ENCODE measurements at regions not wholly inside any gene's neighbourhood (a gene's known extent, or its start where the extent isn't known, plus 50 kb on each side); places are given as distances from the start of the nearest gene placed in this dataset.

DNA sequence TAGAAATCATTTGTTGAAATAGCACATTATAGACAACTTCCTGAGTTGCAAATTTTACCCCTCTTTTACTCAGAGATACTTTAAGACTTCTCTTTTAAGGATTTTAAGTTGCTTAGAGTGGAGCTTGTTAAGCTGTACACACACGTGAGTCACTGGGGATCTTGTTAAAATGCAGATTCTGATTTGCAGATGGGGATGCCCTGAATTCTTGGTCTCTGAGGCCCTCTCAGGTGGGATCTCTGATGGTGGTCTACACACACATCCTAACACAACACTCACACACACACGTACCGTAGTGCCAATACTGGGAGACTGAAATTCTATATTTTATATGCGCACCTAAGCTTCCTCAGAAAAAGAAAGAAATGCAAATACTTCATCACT is 788.3 kb downstream of the UQCRFS1 start:
- DNase-seq, result no peak

DNA sequence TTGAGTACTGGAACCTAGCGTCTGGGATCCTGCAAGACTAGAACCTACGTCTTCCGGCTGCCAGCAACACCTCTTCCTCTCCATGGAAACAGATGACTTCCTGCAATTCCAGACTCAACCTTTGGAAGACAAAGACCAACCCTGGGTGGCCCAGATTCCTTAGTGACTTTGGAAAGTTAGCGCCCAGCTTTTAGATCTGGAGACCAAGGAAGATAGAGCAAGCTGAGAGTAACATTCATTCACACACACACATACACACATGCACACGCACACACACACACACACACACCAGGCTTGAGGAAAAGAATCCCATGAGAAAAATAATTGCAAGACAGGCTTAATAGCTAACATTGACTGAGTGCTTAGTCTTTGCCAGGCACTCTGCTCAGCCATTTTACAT is 788.9 kb downstream of the UQCRFS1 start:
- DNase-seq, result no peak

DNA sequence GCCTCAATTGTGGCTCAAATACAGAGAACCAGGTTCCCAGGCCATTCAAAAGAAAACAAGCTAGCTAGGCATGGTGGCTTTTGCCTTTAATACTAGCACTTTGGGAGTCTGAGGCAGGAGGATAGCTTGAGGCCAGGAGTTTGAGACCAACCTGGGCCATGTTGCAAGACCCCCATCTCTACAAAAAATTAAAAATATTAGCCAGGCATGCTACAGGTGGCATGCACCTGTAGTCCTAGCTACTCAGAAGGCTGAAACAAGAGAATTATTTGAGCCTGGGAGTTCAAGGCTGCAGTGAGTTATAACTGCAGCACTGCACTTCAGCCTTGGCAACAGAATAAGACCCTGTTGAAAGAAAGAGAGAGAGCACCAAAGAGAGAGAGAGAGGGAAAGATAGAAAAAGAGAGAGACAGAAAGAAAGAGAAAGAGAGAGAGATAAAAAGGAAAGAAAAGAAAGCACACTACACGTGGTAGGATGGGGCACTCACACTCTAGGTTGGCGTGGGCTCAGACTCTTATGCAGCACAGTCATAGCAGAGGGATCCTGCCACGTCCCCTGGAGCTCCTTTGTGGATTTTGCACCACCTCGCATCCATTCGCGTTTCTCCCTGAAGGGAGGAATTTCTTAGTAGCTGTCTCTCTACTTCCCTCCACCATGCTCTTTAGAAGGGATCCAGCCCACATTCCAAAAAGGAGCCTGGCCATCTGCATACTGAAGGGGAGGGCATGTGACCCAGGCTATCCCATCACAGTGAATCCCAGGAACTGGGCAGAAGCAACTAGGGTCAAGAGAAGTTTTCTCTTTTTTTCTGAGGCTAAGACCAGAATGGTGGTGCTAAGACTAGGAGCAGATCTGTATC is 789.9 kb downstream of the UQCRFS1 start:
- DNase-seq, result no peak

DNA sequence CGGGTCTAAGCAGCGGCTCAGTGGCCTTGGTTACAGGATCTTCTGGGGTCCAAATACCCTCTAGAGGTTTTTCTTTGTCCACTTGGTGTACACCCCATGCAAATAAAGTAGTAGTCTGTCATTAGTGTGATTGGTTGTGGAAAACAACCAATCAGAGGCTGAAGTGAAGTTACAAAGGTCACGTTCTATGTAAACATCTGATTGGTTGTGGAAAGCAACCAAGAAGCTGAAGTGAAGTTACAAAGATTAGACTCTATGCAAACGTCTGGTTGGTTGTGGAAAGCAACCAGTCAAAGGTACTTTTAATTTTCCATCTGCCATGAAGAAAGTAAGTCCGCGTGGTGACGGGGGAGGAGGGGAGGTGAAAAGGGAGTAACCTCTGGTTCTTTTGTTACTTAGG is 790.9 kb downstream of the UQCRFS1 start:
- no peak for DNase-seq

DNA sequence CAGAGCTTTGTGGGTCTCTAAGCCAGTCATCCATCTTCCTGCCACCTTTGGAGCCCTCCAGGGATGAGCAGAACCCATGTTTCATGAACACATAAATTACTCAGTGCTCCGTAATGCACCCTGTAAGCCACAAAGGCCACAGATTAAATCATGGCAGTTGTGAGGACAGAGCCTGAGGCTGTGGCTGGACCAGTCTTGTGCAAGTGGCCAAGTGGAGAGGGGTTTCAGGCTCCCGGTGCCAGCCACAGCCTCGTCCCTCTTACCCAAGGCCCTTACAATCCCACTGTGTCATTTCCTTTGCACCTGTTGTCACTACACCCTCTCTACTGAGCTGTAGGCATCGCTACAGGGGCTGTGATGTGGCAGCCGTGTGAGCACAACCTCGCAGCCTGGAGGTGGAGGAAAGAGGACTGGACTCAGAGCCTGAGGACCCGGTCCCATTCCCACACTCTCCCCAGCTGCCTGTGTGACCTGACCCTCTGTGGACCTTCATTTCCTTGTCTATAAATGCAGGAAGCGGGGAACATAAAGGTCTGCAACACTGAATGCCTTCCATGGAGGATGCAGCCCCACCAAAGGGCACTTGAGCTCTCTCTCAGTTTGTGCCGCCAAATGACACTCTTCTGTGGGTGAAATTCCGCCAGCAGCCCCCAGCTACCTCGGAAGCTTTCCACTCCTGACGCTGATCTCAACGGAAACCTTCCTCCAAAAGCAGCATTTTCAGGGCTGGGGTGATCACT is 792.0 kb downstream of the UQCRFS1 start:
- no peak for DNase-seq

DNA sequence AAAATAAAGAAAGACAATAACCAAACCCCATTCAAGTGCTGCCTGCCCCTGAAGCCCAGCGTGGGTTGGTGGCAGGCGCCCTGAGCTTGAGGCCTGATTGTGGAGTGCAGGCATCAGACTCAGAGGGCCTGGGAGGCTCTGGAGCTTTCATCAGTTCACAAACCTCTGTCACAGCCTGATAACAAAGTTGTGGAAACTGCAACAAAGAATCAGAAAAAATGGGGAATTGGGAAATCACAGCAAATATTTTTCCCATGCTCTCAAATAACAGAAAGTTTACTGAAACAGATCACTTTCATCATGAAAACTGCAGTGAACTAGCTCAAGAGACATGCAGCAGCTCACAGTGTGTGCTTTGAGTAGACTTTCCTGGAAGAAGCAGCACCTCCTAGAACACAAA is 793.6 kb downstream of the UQCRFS1 start:
- DNase-seq, result no peak

DNA sequence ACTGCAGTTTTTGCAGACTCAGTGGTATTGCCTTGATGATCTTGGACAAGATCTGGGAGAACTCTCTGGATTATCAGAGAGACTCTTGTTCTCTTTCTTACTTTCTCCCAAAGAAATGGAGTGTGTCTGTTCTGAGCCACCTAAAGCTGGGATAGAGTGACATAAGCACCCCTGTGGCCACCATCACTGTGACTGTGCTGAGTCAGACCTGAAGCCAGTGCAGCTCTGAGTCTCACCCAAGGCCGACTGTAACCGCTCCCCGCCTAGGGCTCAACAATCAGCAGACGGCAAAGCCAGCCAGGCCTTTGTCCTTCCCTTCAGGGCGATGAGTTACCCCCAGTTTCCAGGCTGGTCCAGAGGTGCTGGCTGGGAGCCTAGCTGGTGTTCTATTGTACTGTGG is 795.6 kb downstream of the UQCRFS1 start:
- DNase-seq, result no peak

DNA sequence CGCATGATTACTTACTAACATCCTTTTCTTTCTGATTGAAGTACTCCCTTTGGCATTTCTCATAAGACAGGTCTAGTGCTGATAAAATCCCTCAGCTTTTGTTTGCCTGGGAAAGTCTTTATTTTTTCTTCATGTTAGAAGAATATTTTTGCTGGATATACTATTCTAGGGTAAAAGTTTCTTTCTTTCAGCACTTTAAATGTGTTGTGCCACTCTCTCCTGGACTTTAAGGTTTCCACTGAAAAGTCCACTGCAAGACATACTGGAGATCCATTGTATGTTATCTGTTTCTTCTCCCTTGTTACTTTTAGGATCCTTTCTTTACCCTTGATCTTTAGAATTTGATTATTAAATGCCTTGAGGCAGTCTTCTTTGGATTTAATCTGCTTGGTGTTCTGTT is 796.7 kb downstream of the UQCRFS1 start:
- no peak for DNase-seq

DNA sequence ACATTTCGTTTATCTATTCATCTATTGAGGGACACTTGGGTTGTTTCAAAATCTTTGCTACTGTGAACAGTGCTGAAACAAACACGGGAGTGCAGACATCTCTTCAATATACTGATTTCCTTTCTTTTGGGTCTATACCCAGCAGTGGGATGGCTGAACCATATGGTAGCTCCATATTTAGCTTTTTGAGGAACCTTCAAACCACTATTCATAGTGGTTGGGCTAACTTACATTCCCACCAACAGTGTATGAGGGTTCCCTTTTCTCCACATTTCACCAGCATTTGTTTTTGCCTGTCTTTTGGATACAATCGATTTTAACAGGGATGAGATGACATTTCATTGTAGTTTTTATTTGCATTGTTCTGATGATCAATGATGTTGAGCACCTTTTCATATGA is 798.2 kb downstream of the UQCRFS1 start:
- DNase-seq, result no peak

DNA sequence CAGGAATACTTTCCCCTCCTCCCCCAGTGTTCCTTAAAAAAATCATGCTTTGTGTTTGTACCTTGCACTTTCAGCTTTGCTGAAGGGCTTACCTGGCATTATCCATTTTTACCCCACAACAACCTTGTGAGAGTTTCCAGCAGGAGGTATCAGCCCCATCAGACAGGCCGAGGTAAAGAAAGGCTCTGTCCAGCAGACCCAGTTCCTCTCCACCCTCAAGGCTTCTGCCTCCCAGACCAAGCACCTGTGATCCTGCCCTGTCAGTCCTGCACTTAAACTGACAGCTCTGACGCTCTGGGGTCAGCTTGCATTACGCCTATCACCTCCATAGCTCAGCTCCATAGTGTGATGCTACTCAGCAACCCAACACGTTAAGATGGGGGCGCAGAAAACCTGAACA is 803.1 kb downstream of the UQCRFS1 start:
- DNase-seq, result no peak

DNA sequence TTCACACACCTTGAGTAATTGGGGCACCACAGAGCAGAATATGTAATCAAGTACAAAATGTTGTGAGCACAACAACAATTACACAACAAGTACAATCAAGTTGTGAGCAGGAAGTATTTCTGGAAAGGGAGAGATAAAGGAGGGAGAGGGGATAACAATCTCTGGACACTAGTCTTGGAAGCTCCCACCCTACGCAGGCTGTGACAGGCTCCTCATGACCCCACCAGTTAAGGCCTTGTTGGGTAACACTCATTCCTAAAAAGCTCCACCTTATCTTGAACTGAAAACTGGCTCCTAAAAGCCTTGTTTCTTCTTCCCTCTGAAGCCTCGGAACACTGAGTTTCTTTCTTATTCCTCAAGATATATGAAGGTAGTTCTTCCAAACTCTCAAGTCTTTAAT is 806.0 kb downstream of the UQCRFS1 start:
- no peak for DNase-seq

DNA sequence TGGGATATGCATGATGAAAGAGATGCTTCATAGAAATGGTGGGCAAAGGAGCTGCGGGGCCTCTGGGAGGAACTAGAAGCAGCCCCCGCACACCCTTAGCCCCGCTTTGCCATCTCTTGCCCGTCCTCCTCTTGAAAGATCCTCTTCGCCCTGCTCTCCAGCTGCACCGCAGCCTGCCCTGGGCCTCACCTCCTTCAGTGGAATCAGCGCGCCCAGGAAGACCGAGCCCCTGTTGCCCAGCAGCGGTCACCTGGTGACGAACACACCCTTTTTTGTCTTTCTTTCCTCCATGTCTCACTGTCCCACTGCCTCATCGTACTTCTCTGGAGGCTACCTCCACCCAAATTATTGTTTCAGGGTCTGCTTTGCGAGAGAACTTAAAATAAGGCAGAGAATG is 807.6 kb downstream of the UQCRFS1 start:
- DNase-seq, result no peak

DNA sequence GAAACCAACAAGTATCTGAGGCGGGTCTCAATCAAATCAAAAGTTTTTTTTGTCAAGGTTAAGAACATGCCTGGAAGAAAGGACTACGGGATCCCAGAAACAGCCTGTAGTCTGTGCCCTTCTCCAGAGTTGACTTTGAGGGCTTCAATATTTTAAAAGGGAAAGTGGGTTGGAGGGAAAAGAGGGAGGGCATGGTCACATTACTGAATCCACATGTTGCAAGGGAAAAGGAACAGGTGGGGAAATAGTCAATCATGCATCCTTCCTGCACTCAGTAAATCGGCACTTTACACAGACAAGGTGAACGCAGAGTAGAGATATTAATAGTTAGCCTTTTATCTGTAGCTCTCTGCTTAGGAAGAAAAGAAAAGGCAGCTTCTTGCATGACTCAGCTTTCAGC is 808.5 kb downstream of the UQCRFS1 start:
- DNase-seq, result no peak

DNA sequence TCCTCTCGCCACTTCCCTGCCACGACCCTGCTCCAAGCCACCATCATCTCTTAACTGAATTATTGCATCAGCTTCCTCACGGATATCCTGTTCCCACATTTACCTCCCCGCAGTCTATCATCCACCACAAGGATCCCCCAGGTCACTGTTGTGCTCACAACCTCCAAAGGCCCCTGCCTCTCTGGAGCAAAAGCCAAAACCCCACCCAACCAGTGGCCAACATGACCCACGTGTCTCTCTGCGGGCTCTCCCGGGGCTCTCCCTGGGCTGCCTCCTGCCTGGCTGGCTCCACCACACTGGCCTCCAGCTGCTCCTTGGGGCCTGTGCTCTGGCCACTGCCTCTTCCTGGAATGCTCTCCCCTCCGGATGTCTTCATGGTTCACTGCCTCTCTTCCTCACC is 809.3 kb downstream of the UQCRFS1 start:
- no peak for DNase-seq

DNA sequence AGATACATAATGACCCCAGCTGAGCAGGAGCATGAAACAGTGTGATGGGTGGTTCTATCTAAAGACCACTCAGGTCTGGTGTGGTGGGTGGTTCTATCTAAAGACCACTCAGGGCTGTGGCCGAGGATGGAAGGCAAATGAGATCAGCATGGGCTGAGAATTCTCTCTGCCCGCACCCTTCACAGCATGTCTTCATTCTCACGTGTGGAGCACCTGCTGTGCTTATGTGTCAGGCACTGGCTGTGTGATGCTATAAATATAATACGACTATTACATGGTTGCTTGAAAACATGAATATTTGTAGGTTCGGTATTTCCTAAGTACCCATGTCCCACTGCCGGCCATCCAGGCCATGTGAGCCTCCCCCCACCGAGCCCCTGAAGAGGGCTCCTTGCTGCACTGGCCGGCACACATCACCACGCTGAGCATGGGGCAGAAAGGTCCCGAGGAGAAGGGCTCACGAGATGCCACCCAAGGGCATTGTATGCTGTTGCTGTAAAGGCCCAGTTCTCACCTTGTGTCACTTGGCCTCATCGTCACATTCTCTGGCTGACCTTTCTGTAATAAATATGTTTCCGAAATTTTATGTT is 810.2 kb downstream of the UQCRFS1 start:
- DNase-seq, result no peak

DNA sequence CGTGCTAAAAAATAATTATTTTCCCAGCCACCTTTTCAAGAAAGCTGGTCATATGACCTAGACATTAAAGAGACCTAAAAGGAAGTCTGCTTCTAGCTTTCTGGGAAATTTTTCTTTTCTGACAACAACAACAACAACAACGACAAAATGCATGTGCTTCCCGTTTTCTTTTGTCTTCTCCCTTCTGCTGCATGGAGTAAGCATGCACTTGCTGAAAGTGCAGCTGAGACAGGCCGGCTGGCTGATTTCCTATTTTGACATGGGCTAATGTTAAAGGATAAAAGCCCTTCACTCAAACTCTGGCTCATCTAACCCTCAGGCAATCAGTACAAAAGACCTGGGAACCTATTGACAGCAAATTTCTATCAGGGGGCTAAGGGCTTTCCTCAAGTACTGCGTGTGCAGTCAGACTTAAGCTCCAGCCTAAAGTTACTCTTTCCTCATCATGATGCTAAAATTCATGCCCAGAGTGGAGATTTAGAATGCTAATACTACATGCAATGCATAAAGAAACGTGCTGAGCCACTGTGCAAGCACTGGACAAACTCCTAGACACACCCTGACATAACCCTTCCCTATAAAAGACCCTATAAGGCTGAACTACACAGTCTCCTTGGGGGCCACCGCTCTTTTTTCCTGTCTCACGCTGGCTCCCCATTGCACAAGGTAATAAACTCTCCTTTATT is 811.1 kb downstream of the UQCRFS1 start:
- no peak for DNase-seq

DNA sequence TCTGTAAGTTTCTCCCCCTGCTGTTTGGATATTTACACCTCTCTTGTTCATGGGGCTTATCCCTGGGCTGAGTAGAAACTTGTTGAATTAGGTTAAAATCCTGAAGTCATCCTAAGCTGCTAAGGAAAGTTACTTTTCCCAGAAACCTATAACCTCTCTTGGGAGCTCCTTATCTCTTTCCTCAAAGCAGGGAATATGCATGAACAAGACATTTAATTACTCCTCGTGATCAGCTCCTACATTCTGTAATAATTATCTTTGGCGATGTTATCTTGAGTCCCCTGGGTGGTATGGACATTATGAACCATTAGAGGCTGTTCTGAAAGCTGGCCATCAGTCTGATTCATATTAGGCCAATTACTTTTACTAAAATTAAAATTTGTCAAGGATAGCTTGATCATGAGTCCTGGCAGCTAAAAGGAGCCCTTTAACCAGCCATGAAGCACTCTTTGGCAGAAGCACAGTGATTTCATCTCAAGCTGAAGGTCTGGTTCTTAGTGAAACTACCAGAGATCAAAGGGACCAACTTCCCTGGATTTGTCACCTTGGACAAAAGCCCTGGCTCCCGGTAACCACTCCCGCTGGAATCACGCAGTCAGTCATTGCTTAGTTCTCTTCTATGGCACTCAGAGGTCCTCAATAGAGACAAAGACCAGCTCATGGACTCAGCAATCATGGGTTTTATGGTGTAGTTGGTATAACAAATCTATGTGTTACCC is 811.8 kb downstream of the UQCRFS1 start:
- no peak for DNase-seq

DNA sequence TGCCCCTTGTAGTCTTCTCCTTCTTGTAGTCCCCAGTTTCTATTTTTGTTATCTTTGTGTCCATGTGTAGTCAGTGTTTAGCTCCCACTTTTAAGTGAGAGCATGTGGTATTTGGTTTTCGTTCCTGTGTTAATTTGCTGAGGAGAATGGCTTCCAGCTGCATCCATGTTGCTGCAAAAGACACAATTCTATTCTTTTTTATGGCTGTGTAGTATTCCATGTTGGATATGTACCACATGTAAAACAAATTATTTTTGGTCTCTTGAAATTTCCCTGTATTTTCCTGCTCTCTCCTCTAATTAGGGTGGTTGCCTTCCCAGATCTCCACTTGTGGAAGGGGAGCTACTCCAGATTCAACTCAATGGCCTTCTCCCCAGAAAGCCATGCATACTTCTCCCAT is 813.8 kb downstream of the UQCRFS1 start:
- DNase-seq, result no peak

DNA sequence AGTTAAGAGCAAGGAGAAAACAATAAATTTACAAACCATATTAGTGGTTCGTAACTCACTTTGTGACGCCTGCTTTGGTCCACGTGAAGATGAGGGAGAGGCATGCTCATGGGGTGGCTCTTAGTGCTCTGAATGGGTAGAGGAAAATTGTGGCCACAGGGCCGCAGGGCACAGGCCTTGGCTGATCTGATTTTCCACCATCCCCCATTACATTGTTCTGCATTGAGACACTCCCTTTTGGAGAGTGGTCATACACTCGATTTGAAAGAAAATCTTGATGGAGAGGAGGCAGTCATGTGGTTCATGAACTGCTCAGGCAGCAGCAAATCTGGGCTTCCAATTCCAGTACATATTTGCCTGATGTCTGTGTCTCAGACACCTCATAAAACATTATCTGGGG is 815.2 kb downstream of the UQCRFS1 start:
- DNase-seq, result no peak

DNA sequence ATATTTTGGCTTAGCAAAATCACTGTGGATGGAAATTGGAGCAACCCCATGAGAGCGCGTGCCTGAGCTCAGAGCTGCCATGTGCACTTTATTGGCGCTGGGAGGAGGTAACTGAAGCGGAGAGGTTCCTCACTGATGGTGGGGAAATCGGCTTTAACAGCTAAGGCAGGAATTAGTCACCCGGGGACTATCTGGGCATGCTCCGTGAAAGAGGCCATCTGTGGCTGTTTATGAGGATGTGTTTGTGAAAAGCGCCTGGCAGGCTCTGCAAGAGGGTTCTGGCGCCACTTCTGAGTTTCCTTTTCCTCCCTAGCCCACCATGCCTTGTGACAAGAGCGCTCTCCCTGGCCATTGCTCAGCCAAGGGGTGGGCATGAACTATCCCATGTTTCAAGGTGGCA is 815.6 kb downstream of the UQCRFS1 start:
- DNase-seq, result no peak

DNA sequence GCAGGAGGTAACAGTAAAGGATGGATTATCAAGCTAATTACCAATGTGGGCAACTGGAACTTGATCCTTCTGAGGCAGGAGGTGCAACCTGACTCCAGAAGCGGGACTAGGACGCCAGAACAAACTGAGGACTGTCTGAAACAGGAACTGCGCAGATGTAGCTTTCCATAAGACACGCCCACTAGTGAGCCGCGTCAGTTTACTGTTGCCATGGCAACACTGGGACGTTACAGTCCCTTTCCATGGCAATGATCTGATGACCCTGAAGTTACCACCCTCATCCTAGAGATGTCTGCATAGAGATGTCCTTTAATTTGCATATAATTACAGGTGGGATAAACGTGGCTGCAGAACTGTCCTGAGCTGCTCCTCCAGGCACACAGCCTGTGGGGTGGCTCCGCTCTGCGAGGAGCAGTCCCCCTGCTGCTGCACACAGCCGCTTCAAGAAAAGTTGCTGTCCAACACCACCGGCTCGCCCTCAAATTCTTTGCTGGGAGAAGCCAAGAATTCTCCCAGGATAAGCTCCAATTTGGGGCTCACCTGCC is 816.6 kb downstream of the UQCRFS1 start:
- no peak for DNase-seq

DNA sequence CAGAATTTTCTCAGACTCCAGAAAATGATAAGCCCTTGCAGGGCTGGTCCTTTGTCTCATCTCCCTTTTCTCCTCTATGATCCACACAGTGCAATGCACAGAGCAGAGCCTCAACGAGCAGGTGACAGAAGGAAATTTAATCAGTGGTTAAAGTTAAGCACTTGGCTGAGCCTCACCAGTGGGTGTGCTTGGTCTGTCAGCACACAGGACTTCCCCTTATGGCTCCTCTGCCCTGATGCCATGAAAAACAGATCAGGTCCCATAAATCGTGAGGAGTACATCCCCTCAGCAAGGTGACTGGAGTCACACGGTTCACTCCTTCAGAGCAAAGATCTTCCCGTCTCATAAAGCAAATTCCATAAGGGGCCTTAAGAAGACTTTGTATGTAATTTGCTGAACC is 818.2 kb downstream of the UQCRFS1 start:
- DNase-seq, result no peak
